MM.1S (cell line): ENCODE measurements at regions not wholly inside any gene's neighbourhood (a gene's known extent, or its start where the extent isn't known, plus 50 kb on each side); places are given as distances from the start of the nearest gene placed in this dataset.

Experiments
- DNase-seq: peaks from one replicate; pipeline ENCODE4 v3.0.0-alpha.2; 2015
- H2AFZ ChIP-seq: fragments of 300-600 bp; sonication (generic); 2 replicates; pipeline ENCODE4 v1.6.0; 2016; ENCODE audit warnings: antibody characterized with exemption, low read length
- H3F3A ChIP-seq: fragments of 300-600 bp; sonication (generic); 2 replicates; pipeline ENCODE4 v1.6.1; 2016; ENCODE audit warnings: mild to moderate bottlenecking, antibody characterized with exemption, low read length, moderate library complexity, mixed read lengths; ENCODE audit not compliant: insufficient read depth
- H3K27ac ChIP-seq: fragments of 300-600 bp; sonication (generic); 2 replicates; pipeline ENCODE4 v1.5.1; 2016; ENCODE audit warnings: mild to moderate bottlenecking, low read length
- H3K27me3 ChIP-seq: fragments of 300-600 bp; sonication (generic); replicated peaks from 2 replicates; pipeline ENCODE4 v1.6.0; 2016; ENCODE audit warnings: low read length; ENCODE audit not compliant: insufficient read depth
- H3K36me3 ChIP-seq: fragments of 300-600 bp; sonication (generic); replicated peaks from 2 replicates; pipeline ENCODE4 v1.6.1; 2016; ENCODE audit warnings: mild to moderate bottlenecking, low read length, mixed read lengths; ENCODE audit not compliant: insufficient read depth
- H3K4me1 ChIP-seq: fragments of 300-600 bp; sonication (generic); 2 replicates; pipeline ENCODE4 v1.6.1; 2016; ENCODE audit warnings: low read length, mixed read lengths
- H3K4me2 ChIP-seq: fragments of 300-600 bp; sonication (generic); 2 replicates; pipeline ENCODE4 v1.6.0; 2016; ENCODE audit warnings: low read depth, low read length
- H3K4me3 ChIP-seq: fragments of 300-600 bp; sonication (generic); 2 replicates; pipeline ENCODE4 v1.5.1; 2016; ENCODE audit warnings: low read length, mixed read lengths
- H3K79me2 ChIP-seq: fragments of 300-600 bp; sonication (generic); 2 replicates; pipeline ENCODE4 v1.6.1; 2016; ENCODE audit warnings: mixed run types, low read length, mixed read lengths
- H3K9ac ChIP-seq: fragments of 300-600 bp; sonication (generic); 2 replicates; pipeline ENCODE4 v1.6.1; 2016; ENCODE audit warnings: low read length, mixed read lengths
- H3K9me2 ChIP-seq: fragments of 300-600 bp; sonication (generic); replicated peaks from 2 replicates; pipeline ENCODE4 v1.6.1; 2016; ENCODE audit warnings: mild to moderate bottlenecking, low read length, mixed read lengths; ENCODE audit not compliant: insufficient read depth
- H3K9me3 ChIP-seq: fragments of 300-600 bp; sonication (generic); replicated peaks from 2 replicates; pipeline ENCODE4 v1.6.1; 2016; ENCODE audit warnings: mild to moderate bottlenecking, low read length, mixed read lengths; ENCODE audit not compliant: insufficient read depth
- H4K20me1 ChIP-seq: fragments of 300-600 bp; sonication (generic); 2 replicates; pipeline ENCODE4 v1.6.1; 2016; ENCODE audit warnings: mild to moderate bottlenecking, low read length, moderate library complexity, mixed read lengths; ENCODE audit not compliant: insufficient read depth
- EZH2 ChIP-seq: fragments of 300-600 bp; sonication (generic); optimal IDR thresholded peaks from 2 replicates; pipeline ENCODE3; 2017; ENCODE audit warnings: low read depth, mild to moderate bottlenecking, antibody characterized with exemption, low read length, mixed read lengths
- EZH2phosphoT487 ChIP-seq: fragments of 300-600 bp; sonication (generic); IDR thresholded peaks from 2 replicates; pipeline ENCODE4 v1.6.1; 2018; ENCODE audit warnings: antibody characterized with exemption, low read length
- TF ChIP-seq, protein P1 (sequence below): fragments of 300-600 bp; sonication (generic); IDR thresholded peaks from 2 replicates; pipeline ENCODE4 v1.5.1; 2016; ENCODE audit warnings: antibody characterized with exemption, low read length, mixed read lengths

DNA sequence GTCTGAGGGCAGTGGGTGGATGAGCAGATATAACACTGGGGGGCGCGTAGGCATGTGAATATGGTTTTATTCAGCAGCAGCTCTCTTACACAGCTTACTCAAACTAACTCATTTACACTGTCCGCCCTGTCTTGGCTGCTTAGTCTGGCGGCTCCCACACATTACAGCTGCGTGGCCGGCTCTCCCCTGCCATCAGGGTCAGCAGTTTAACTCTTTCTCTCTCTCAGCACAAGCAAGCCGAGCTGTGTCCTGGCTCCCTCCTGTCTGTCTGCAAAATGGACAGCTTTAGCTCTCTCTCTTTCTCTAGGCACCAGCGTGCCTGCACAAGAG is 1310.1 kb upstream of the RAG2 start:
- Histone ChIP-seq H3K9me3 (no peaks in the 10 kb centered on the region), H2AFZ (no peak overlapping the region), H3K4me3 (no peak overlapping the region), H3K79me2 (no peaks in the 10 kb centered on the region), H3K4me1 (no peaks in the 10 kb centered on the region), H3K9ac (no peak overlapping the region), H3F3A (no peaks in the 10 kb centered on the region), H3K9me2 (no peaks in the 10 kb centered on the region), H3K4me2 (no peak overlapping the region), H3K27me3 (no peaks in the 10 kb centered on the region), H3K36me3 (no peaks in the 10 kb centered on the region), H4K20me1 (no peaks in the 10 kb centered on the region), H3K27ac (no peak overlapping the region)
- TF ChIP-seq EZH2phosphoT487, result no peak
- DNase-seq, result no peak

DNA sequence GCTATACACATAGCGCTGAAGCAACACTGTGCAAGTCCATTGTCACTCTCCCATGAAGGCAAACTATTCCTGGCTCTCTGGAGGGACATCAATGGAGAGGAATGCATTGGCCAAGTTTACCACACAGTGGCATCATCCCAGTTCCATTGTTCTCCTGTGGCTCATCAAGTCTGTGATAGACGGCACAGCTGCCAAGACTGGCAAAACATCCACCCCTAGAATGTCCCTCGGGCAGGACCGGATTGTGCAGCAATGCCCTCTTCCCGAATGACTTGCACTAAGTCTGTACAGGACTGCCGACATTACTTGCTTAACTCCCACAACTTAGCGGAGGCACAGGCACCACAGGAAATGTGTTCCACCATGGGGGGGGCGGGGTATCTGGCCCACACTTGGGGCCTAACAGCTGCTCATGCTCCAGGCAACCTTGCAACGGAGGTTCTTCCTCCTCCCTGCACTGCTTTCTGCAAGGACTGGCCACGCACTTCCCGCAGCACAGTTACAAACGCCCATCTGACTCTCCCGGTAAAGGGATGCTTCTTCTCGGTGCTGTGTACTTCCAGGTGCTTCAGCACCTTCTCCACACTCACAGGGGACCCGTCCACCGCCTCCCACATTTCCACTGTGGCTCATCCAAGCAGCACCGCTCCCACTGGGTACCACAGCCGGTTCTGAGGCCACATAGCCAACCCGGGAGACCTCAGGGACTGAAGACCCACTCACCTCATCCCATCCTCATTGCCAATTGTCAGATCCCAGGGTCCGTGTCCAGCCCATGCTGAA is 1309.6 kb upstream of the RAG2 start:
- H3K9me3 ChIP-seq, result no peaks in the 10 kb centered on the region
- H3K4me2 ChIP-seq, result no peak overlapping the region
- H2AFZ ChIP-seq, result no peak overlapping the region
- H3K79me2 ChIP-seq, result no peaks in the 10 kb centered on the region
- no peaks in the 10 kb centered on the region for H3K27me3 ChIP-seq
- H3K9ac ChIP-seq, result no peak overlapping the region
- no peak overlapping the region for H3K4me3 ChIP-seq
- H4K20me1 ChIP-seq, result no peaks in the 10 kb centered on the region
- TF ChIP-seq, protein P1, sequence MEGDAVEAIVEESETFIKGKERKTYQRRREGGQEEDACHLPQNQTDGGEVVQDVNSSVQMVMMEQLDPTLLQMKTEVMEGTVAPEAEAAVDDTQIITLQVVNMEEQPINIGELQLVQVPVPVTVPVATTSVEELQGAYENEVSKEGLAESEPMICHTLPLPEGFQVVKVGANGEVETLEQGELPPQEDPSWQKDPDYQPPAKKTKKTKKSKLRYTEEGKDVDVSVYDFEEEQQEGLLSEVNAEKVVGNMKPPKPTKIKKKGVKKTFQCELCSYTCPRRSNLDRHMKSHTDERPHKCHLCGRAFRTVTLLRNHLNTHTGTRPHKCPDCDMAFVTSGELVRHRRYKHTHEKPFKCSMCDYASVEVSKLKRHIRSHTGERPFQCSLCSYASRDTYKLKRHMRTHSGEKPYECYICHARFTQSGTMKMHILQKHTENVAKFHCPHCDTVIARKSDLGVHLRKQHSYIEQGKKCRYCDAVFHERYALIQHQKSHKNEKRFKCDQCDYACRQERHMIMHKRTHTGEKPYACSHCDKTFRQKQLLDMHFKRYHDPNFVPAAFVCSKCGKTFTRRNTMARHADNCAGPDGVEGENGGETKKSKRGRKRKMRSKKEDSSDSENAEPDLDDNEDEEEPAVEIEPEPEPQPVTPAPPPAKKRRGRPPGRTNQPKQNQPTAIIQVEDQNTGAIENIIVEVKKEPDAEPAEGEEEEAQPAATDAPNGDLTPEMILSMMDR, result no peak
- TF ChIP-seq EZH2phosphoT487, result no peak
- H3K9me2 ChIP-seq, result no peaks in the 10 kb centered on the region
- no peak for DNase-seq
- no peaks in the 10 kb centered on the region for H3K36me3 ChIP-seq
- H3F3A ChIP-seq, result no peaks in the 10 kb centered on the region
- no peak overlapping the region for H3K27ac ChIP-seq
- no peaks in the 10 kb centered on the region for H3K4me1 ChIP-seq

DNA sequence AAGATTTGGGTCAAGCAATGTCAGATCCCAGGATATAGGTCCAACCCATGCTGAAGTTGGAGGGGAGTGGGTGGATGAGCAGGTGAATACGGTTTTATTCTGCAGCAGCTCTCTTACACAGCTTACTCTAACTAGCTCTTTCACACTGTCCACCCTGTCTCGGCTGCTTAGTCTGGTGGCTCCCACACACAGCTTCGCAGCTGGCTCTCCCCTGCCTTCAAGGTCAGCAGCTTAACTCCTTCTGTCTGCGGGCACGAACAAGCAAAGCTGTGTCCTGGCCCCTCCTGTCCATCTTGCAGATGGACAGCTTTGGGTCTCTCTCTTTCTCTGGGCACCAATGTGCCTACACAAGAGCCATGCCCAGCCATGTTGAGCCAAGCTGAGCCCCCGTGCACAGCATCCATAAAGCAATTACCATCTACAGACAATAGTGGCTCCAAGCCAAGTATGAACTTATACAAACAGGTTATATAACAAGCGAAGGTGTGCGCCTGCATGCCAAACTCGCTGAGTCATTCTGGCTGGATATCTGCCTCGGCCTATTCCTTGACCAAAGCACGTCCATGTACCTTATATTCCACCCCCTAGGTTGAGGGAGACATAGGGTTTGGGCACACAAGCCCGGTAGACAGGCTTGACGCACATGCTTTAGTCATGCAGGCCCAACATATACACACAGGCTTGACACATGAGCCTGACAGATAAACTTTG is 1307.8 kb upstream of the RAG2 start:
- no peak overlapping the region for H3K4me2 ChIP-seq

More for the DNA sequence above, 1307.8 kb upstream of the RAG2 start:
- DNase-seq, result no peak
- Histone ChIP-seq H4K20me1 (no peaks in the 10 kb centered on the region), H3K36me3 (no peaks in the 10 kb centered on the region), H3K79me2 (no peaks in the 10 kb centered on the region), H3K4me1 (no peaks in the 10 kb centered on the region), H2AFZ (no peak overlapping the region), H3K4me3 (no peak overlapping the region), H3K27ac (no peak overlapping the region), H3K27me3 (no peaks in the 10 kb centered on the region), H3K9ac (no peak overlapping the region), H3K9me3 (no peaks in the 10 kb centered on the region), H3K9me2 (no peaks in the 10 kb centered on the region), H3F3A (no peaks in the 10 kb centered on the region)
- TF ChIP-seq EZH2phosphoT487 (no peak), EZH2 (no peak)
- TF ChIP-seq, protein P1, result no peak
